A204.1 (cell line): ENCODE measurements at regions not wholly inside any gene's neighbourhood (a gene's known extent, or its start where the extent isn't known, plus 50 kb on each side); places are given as distances from the start of the nearest gene placed in this dataset.

Source experiments
- FAIRE-seq: peaks from 2 replicates; lab custom pipeline; 2012; peaks lifted over from hg19 to GRCh38; lab: Jason Lieb, UNC

DNA sequence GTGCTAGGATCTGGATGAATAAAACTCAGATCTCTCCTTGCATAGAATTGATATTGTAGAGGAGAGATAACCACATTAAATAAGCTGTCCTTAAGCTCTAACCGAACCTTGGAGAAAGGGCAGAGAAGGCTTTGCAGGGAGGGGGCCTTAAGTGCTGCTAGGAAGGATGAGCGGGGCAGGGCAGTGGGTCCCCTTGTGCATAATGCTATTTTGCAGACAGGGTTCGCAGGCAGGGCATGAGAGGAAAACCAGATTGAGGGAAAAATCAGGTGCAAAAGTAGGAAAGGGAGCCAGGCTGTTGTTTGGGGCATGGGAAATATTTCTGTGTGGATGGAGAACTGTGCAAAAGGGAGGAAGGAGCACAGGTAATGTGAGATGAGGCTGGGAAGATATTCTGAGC, 383.0 kb upstream of the JARID2 start:
- no peak for FAIRE-seq

DNA sequence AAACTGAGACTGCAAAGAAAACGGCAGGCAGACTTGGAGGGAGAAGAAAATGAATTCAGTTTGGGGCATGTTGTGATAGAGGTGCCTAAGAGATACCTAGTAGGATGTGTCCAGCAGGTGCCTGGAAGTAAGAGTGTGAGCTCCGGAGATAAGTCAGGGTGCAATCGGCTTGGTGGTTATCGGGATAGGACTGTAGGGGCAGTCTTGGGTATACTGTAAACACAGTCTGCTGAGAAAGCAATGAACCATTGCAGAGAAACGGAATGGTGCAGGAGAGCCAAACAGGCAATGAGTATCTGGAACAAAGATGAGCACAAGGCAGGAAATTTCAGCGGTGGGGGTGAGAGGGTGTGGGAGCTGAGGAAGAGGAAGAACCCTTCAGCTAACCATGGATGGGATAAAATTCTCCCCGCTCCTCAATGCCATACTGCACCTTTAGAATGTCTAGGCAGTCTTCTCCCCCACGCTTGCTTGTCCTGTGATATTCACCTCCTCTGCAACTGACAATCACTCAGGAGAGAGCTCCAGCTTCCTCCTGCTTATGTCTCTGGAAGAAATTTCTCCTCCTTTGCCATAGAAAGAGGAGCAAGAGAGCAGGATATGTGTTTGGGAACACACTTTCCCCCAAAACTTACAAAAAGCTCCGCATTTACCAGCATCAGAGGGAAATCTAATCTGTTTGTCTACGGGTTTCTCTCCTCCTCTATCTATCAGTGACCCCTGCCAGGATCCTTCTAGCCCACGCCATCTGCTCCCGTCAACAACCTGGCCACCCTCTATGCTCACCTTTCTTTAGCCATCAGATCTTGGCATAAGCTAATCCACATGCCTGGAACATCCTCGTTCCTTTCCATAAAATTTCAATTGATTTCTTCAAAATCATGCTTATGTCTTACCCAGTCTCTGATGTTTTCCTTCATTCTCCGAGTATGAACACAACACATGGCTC, 381.7 kb upstream of the JARID2 start:
- no peak for FAIRE-seq

DNA sequence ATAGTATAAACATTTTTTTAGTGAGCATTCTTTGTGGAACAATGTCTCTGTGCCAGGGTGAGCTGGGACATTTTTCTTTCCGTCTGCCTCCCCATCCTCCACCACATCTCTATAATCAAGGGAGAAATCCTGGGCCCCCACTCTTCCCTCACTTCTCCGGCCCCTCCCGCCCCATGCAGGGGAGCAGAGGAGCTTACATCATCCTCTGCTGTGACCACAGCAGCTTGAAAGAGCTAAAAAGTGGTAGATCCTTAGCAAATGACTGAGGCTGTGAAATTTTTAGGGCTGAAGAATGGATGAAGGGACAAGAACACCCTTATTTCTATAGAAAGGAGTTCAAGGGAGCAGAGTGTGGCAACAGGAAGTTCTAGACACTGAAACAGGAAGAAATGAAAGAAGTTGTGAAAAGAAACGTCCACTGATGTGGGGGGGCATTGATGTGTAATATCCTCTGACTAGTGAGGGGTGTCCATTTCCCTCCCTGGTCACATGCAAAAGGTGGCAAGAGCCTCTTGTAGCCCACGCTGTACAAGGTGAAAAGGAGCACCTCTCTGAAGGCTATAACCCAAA, 380.3 kb upstream of the JARID2 start:
- FAIRE-seq = no peak

DNA sequence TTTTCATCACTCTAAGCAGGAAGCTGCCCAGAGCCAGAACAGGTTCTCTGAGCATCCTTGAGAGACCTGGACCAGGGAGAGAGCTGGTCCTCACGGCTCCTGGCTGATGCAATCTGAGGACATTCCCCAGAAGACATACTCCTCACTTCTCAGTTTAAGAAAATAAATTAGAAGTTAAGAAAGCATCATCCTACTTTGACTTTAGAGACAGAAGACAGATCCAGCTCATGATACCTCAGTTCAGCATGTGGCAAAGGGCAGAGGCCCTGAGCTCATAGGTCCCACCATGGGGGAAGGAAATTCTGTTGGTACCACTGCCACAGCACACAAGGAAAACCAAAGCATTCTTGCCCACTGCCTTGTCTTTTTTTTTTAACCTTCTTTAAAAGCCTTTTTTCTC, 378.1 kb upstream of the JARID2 start:
- no peak for FAIRE-seq

DNA sequence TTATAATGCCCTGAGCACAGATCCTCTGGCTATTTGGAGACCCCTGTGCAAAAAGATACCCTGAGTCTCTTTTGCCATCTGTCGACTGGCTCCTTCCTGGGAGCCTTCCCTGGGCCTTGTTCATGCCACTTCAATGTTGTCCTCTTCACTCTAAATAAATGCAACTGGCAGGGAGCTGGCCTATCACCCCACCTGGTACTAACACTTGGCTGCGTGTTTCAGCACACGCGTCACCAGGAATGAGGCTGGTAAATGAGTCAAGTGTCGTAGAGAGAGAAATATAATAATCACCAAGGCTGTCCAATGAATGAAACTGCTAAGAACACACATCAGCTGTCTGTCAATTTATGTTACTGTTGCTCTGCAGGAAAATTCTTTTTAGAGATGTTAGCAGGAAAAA, 374.6 kb upstream of the JARID2 start:
- FAIRE-seq = no peak

DNA sequence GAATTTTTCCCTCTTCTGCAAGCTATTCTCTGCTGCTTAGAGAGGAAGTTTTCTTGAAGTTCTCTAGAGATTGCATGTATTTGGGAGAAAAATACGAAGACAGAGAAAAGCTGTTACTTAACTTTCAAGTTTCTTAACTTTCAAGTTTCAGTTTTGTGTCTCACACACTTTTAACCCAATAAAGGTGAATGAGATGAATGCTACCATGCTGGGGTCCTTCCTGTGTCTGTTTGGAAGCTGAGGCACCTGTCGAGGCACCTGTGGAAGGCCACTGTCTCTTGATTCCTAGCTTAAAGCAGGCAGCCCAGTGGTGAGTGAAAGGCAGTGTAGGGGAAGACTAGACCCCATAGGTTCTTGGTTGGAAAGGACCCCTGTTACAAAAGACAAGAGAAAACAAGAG, 372.8 kb upstream of the JARID2 start:
- FAIRE-seq = no peak

DNA sequence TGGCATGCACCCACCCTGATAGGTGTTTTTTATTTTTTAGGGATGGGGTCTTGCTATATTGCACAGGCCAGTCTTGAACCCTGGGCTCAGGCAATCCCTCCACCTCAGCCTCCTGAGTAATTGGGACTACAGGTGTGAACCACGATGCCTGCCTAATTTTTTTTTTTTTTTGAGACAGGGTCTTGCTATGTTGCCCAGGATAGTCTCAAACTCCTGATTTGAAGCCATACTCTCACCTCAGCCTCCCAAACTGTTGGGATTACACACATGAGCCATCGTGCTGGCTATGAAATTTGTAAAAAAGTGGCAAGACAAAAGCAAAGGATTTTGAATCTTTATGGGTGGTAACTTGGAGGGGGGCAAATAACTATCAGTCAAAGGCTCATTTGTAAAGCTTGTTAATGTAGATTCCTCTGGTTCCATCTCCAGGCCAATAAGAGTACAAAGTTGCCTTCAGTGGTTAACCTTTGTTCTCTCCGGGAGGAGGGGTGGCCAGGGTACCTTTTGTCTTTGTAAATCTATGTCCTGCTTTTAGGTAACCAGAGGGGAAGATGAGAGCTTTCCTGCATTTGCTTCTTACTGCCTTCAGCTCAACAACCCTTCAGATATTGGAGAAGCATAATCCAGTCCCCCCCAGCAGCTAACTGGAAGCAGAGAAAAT, 372.0 kb upstream of the JARID2 start:
- FAIRE-seq = no peak

DNA sequence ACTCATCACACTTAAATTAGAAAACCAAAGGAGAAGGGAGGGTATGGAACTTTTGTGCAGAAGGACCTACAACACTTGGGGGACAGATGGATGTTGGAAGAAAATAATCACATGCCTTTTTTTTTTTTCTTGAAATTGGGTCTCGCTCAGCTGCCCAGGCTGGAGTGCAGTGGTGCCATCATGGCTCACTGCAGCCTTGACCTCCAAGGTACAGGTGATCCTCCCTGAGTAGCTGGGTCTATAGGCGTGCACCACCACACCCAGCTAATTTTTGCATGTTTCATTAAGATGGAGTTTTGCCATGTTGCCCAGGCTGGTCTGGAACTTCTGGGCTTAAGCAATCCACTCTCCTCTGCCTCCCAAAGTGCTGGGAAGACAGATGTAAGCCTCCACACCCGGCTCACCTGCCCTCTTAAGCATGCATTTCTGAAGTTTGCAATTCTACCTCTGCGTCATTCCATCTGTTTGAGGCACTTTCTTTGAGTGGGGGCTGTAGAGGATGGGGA, 370.8 kb upstream of the JARID2 start:
- no peak for FAIRE-seq

DNA sequence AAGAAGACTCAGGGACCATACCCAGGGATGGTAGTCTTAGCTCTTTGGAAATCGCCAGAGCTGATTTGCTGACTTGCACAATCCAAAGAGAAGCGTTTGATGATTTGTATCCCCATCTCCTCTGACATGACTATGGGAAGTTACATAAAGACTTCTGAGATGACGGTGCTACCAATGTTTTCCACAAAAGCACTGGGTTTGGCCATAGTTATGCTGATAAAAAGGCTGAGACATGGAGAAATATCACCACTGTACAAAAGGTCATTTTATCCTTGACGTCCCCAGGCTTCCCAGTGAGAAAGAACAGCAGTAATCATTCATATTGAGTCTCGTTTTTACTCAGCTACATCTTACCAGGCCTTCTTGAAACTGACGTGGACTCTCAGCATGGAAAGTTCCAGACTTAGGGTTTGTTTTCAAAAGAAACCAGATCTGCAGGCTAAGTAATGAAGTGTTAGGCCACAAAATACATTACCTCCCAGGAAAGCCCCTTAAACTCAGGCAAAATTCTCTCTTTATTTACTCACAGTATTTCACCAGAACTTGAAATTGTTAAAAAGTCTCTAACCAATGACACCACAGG, 370.3 kb upstream of the JARID2 start:
- no peak for FAIRE-seq

DNA sequence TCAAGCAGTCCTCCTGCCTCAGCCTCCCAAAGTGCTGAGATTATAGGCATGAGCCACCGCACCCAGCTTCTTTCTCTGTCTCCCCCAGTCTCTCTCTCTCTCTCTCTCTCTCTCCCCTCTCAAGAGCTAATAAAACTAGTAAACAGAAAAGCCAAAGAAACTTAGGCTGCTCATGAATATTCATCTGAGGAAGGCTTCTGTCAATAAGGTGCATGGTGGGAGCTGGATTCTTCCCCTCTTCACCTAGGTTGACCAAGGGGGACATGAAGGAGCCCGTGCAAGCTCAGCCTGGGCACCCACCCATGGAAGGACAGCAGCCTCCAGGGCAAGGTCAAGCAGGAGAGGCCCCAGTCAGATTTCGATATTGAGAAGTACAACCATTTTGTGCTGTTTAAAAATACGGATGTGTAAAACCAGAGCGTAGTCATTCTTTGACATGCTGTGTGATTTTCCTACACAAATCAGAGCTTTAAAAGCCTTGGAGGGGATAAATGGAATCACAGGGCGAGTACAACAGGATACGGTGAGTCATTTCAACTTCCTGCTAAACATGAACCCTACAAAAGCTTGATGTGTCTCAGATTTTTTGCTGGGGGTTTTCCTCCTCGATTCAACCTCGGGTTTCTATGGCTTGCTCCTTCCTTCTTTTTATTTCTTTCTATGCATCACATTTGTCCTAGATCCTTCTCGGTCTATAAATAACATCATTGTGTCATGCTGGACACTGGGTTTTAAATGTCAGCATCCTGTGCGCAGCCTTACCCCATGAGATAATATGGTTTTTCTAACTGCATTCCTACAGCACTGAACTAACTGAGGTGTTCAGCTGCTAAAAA, 368.9 kb upstream of the JARID2 start:
- FAIRE-seq = no peak

DNA sequence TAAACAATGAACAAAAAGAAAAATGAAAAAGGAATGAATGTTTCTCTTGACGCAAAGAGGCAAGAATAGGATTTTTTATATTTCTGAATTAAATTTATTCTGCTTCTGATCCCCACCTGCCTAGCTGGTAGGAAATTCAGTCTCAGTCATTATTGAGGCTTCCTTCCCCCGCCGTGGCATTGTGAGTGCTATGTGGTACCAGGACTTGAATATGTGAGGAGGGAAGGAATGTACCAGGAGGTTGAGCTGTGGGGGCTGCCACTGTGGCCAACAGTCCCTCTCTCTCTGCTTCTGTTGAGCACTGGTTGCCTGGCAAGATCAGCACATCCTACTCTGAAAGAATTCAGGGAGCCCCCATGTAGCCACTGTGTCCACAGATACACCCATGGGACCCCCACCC, 368.1 kb upstream of the JARID2 start:
- no peak for FAIRE-seq

DNA sequence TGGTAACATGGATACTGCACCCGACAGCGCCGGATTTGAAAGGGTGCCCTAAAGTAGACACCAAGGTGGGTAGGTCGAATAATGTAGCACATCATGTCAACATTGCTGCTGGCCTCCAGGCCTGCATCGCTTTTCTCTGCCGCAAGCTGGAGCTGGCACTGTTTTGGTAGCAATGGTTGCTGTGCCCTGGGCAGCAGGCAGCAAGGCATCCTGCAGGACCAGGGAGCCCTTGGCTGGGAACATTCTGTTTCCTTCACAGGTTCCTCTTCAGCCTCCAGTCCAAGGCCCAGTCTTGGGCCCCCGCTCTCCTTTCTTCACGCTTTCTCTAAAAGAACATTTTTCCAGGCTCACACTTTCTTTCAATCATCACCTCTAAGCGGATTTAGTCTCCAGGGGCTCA, 365.8 kb upstream of the JARID2 start:
- no peak for FAIRE-seq

DNA sequence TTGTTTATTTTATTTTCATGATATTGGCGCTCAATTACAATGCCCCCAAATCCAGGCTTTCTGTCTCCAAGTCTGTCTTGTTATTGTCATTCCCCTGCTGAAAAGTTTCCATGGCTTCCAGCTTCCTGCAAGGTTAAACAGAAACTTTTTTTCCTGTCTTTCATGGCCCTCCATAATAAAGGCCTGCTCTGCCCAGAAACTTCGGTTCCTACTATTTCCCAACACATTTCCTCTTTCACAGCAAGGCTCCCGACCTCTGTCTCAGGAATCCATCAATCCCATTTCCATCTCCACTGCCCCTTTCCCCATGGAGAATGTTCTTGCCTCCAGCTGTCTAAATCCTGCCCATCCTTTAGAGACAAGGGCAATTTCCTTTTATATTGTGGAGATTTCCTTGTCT, 365.2 kb upstream of the JARID2 start:
- no peak for FAIRE-seq

DNA sequence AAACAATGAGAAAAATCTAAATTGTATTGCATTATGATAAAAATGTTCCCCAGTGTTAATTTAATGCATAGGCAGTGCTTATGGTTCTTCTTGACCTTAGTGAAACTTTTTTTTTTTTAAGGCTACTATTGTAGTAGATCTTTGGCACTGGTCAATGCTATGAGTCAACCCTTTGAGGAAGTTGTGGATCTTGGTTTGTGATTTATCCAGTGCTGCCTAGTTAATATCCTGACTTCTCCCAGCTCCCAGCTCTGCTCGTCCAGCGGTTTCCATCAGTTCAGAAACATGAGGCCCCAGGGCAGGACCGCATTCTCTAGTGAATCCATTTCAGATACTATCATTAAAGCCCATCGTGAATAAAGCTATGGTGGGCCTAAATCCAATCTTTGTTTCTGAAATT, 364.5 kb upstream of the JARID2 start:
- no peak for FAIRE-seq

DNA sequence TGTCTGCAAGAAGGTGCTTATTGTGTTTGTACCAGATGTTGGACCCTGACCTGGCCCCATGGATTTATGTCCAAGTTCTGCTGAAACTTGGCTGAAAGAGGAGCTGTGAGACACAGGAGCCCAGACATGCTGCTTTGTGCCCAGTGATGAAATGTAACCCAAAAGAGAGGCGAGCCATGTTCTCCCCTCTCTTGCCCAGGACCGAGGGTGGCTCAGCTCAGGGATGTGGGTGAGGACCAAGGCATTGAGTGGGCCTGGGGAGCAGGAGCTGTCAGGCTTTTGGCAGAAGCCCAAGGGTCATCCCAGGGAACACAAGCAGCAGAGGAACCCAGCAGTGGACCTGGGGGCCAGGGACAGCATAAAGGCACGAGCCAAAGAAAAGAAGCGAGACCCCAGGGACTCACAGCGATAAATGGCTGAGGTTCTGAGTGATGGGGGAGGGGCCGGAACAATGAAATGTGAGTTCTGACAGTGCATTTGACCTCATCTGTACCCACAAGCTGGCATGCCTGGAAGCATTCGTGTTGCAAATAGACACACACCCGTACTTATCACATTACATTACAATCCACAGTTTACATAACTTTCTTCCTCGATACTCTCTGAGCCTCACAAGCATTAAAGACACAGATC, 363.4 kb upstream of the JARID2 start:
- no peak for FAIRE-seq

DNA sequence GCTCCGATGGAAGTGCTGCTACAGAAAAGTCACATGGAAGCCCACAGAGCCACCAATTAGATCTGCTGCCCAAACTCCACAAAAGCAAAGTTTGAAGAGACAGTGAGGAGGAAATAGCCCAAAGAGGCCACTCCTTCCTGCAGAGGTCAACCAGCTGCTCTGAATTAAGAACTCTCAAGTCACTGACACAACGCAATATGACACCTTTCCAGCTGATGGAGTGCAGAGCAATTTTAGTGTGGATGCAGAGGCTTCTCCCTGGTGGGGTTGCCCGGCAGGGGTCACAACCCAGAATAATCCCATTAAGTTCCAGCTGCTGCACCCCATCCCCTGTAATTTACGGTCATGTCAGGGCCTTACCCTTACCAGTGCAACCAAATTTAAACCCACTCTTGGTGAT, 361.9 kb upstream of the JARID2 start:
- no peak for FAIRE-seq

DNA sequence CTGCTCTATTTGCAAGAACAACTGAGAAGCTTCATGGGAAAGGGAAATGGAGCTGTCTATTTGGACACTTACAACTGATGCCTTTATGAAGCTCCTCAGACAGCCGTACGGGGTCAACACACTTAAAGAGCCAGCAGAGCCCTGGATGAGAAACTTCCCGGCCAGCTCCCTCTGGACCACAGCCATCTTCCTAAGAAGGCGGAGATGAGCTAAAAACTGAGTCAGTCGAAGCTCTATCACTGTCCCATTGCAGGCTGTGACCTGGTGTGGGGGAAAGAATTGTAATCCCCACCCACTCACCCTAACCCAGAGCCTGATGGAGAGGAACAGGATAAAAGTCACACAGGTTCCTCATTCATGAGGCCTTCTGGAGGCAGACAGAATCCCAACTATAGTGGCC, 360.4 kb upstream of the JARID2 start:
- FAIRE-seq = no peak

DNA sequence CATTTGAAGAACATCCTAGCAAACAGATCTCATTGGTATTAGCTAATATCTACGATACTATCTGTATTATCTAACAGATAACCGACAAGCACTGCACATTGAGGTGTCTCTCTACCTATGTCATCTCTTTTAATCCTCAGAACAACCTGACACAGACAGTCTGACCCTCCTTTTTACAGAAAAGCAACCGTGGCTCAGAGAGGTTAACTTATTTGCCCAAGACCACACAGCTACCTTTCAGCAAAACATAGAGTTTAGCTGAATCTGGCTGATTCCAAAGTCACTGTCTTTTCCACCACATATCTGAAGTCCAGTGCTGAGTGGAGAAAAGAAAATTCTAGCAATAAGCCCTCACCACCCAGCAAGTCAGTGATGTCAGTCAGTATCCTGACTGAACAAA, 358.7 kb upstream of the JARID2 start:
- no peak for FAIRE-seq

DNA sequence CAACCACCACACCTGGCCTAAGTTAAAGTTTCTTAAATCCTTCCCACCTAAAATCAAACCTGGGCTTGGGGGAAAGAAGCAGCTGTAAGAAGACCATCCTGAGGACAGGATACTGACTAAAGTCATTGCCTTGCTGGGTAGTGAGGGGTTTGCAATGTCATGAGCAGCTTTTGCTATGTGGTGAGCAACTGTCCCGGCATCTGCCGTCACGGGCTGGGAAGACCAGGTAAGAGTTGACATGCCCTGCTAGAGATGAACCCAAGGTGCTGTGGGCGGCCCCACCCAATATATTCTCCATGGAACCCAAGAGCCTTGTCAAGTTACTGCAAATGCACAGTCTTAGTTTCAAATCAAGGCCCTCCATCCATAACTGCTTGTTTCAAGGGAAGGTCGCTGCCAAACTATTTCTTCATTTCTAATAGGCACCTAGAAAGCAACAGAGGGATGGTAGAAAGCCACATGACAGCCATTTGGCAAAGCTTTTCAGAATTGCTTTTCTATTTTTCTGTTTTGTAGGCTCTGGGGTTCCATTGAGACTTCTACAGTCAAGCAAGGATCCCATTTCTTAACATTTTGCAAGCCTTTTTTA, 357.8 kb upstream of the JARID2 start:
- FAIRE-seq = no peak

DNA sequence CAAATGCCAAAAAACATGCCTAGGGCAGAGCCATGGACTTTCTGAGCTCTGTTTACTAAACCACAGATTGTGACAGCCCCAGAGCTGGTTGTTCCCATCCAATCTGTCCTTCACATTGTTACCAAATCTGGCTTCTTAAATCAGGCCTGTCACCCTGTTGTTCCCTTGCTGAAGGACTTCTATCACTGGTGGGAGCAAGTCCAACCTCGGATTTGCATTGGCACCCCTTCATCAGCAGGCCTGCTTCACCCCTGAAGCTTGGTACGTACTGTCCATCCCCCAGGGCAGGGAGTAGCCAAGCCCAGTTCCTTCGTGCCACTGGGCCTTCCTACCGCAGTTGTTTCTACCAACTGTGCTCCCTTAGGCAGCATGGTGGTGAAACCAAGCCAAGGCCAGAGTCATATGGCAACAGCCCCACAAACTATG, 357.3 kb upstream of the JARID2 start:
- no peak for FAIRE-seq

DNA sequence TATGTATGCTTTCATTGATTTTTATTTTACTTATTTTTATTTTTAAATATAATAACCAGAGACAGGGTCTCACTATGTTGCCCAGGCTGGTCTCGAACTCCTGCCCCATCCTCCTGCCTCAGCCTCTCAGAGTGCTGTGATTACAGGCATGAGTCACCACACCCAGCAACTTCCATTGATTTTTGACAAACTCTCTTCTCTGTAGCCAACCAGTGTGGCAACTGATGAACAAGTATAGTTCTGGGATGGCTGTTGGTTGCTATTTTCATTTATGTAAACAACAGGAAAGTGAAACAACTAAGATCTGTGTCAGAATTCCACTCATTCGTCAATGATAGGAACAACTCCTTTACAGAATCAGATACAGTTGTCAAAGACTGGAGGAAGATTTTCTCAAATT, 356.7 kb upstream of the JARID2 start:
- no peak for FAIRE-seq
